Mesendoderm (in vitro differentiated cells): ENCODE measurements at regions not wholly inside any gene's neighbourhood (a gene's known extent, or its start where the extent isn't known, plus 50 kb on each side); places are given as distances from the start of the nearest gene placed in this dataset.

ENCODE experiments used
- DNase-seq: peaks from one replicate; pipeline ENCODE4 v3.0.0; 2013
- H2AK5ac ChIP-seq: 2 replicates; pipeline ENCODE4 v1.6.1; 2013; ENCODE audit warnings: low read length, inconsistent platforms
- H2BK120ac ChIP-seq: 2 replicates; pipeline ENCODE4 v1.6.1; 2013; ENCODE audit warnings: low read depth, mild to moderate bottlenecking, low read length, moderate library complexity, mixed read lengths
- H2BK15ac ChIP-seq: replicated peaks from 2 replicates; pipeline ENCODE4 v1.6.1; 2013; ENCODE audit warnings: low read depth, mild to moderate bottlenecking, moderate library complexity
- H2BK5ac ChIP-seq: 2 replicates; pipeline ENCODE4 v1.6.1; 2013; ENCODE audit warnings: low read length, inconsistent platforms
- H3K18ac ChIP-seq: 2 replicates; pipeline ENCODE4 v1.6.1; 2013; ENCODE audit warnings: mild to moderate bottlenecking, low read length, mixed read lengths
- H3K23ac ChIP-seq: one replicate; pipeline ENCODE4 v1.6.1; 2013; ENCODE audit warnings: low read length
- H3K27ac ChIP-seq: 2 replicates; pipeline ENCODE4 v1.5.1; 2013; ENCODE audit warnings: low read depth, mild to moderate bottlenecking, inconsistent platforms, low read length, moderate library complexity
- H3K27me3 ChIP-seq: 2 replicates; pipeline ENCODE4 v1.6.1; 2013; ENCODE audit warnings: low read length, control low read depth, mild to moderate bottlenecking, inconsistent platforms; ENCODE audit not compliant: insufficient read depth, poor library complexity
- H3K36me3 ChIP-seq: 2 replicates; pipeline ENCODE4 v1.6.1; 2013; ENCODE audit warnings: low read length, inconsistent platforms; ENCODE audit not compliant: control insufficient read depth, insufficient read depth
- H3K4ac ChIP-seq: one replicate; pipeline ENCODE4 v1.6.1; 2013; ENCODE audit warnings: low read depth, mild to moderate bottlenecking, low read length, moderate library complexity
- H3K4me1 ChIP-seq: 2 replicates; pipeline ENCODE4 v1.6.1; 2013; ENCODE audit warnings: low read depth, low read length, inconsistent platforms; ENCODE audit not compliant: control insufficient read depth
- H3K4me2 ChIP-seq: 2 replicates; pipeline ENCODE4 v1.6.1; 2013; ENCODE audit warnings: low read length
- H3K4me3 ChIP-seq: 2 replicates; pipeline ENCODE4 v1.5.1; 2013; ENCODE audit warnings: mild to moderate bottlenecking, low read length
- H3K56ac ChIP-seq: one replicate; pipeline ENCODE4 v1.6.1; 2013; ENCODE audit warnings: low read length
- H3K79me1 ChIP-seq: 2 replicates; pipeline ENCODE4 v1.6.1; 2013; ENCODE audit warnings: low read length, inconsistent platforms
- H3K79me2 ChIP-seq: 2 replicates; pipeline ENCODE4 v1.6.1; 2013; ENCODE audit warnings: mild to moderate bottlenecking, low read length; ENCODE audit not compliant: control insufficient read depth, insufficient read depth
- H3K9ac ChIP-seq: 2 replicates; pipeline ENCODE4 v1.6.1; 2013; ENCODE audit warnings: low read length, inconsistent platforms
- H4K5ac ChIP-seq: one replicate; pipeline ENCODE4 v1.6.1; 2013; ENCODE audit warnings: low read length
- H4K8ac ChIP-seq: one replicate; pipeline ENCODE4 v1.6.1; 2013; ENCODE audit warnings: low read depth, mild to moderate bottlenecking, control low read depth, low read length, moderate library complexity
- WGBS: extraction: QIAGEN DNeasy Blood & Tissue Kit; methylation state at CpG from one replicate; pipeline ENCODE4 v1.1.7; 2013; ENCODE audit warnings: low lambda C conversion rate, missing lambda C conversion rate; ENCODE audit not compliant: insufficient coverage; ENCODE audit errors: extremely low coverage; 5-methylcytosine and 5-hydroxymethylcytosine counted together

GRCh38 chr2:145652571-145653545 lies 1132.9 kb upstream of the ZEB2 start:
- Histone ChIP-seq H2BK120ac (no peak overlapping the region), H2AK5ac (no peak overlapping the region), H3K18ac (no peak overlapping the region), H2BK15ac (no peak overlapping the region), H3K79me2 (no peaks in the 10 kb centered on the region), H4K5ac (no peak overlapping the region), H3K27me3 (no peaks in the 10 kb centered on the region), H2BK5ac (no peak overlapping the region), H3K23ac (no peak overlapping the region), H4K8ac (no peak overlapping the region), H3K56ac (no peak overlapping the region), H3K4me3 (no peak overlapping the region), H3K9ac (no peak overlapping the region), H3K4me2 (no peak overlapping the region), H3K79me1 (no peaks in the 10 kb centered on the region), H3K36me3 (no peaks in the 10 kb centered on the region), H3K27ac (no peak overlapping the region), H3K4ac (no peak overlapping the region), H3K4me1 (no peaks in the 10 kb centered on the region)
- no CpG with 5 or more reads among the region's 7 CpGs for WGBS
- DNase-seq = peak; percentile 22

- Histone ChIP-seq H4K5ac (no peak overlapping the region), H3K79me2 (no peaks in the 10 kb centered on the region), H2BK15ac (no peak overlapping the region), H3K36me3 (no peaks in the 10 kb centered on the region), H2BK120ac (no peak overlapping the region), H3K9ac (no peak overlapping the region), H3K23ac (no peak overlapping the region), H3K4ac (no peak overlapping the region), H3K4me2 (no peak overlapping the region), H2AK5ac (no peak overlapping the region), H3K4me1 (no peaks in the 10 kb centered on the region), H4K8ac (no peak overlapping the region), H3K56ac (no peak overlapping the region), H3K18ac (no peak overlapping the region), H3K79me1 (no peaks in the 10 kb centered on the region), H3K27me3 (no peaks in the 10 kb centered on the region), H2BK5ac (no peak overlapping the region), H3K27ac (no peak overlapping the region), H3K4me3 (no peak overlapping the region)
- WGBS = no CpG with 5 or more reads among the region's 2 CpGs
- DNase-seq = no peak
Measured at GRCh38 chr2:145652036-145652435, 1132.1 kb upstream of the ZEB2 start.

DNA sequence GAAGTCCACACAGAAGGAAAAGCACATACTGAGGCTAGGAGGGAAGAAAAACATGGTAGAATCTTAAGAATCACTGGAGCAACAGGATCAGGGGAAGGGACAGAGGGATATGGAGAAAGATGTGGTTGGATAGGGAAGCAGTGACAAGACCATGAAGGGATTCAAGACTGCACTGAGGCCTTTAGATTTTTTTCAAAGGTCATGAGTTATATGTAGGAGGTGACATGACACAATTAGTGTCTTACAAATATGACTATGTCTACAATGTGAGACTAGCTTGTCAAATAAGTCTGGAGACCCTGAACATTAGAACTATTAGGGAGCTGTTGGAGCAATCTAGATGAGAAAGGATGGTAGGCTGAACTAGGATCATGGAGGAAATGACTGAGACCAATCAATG lies 1130.3 kb upstream of the ZEB2 start:
- Histone ChIP-seq H2AK5ac (no peak overlapping the region), H4K5ac (no peak overlapping the region), H2BK15ac (no peak overlapping the region), H3K18ac (no peak overlapping the region), H3K23ac (no peak overlapping the region), H3K9ac (no peak overlapping the region), H3K27me3 (no peaks in the 10 kb centered on the region), H3K36me3 (no peaks in the 10 kb centered on the region), H3K4ac (no peak overlapping the region), H3K27ac (no peak overlapping the region), H3K79me2 (no peaks in the 10 kb centered on the region), H3K4me1 (no peaks in the 10 kb centered on the region), H3K56ac (no peak overlapping the region), H2BK5ac (no peak overlapping the region), H4K8ac (no peak overlapping the region), H3K79me1 (no peaks in the 10 kb centered on the region), H3K4me3 (no peak overlapping the region), H3K4me2 (no peak overlapping the region), H2BK120ac (no peak overlapping the region)
- no peak for DNase-seq

- no peaks in the 10 kb centered on the region for H3K79me1 ChIP-seq
- H3K79me2 ChIP-seq = no peaks in the 10 kb centered on the region
- no peak overlapping the region for H2BK5ac ChIP-seq
- no peak overlapping the region for H3K4me2 ChIP-seq
- no peak overlapping the region for H2BK15ac ChIP-seq
- no peaks in the 10 kb centered on the region for H3K27me3 ChIP-seq
- no peak overlapping the region for H3K18ac ChIP-seq
- WGBS = no CpG with 5 or more reads among the region's 4 CpGs
- no peak overlapping the region for H3K4me3 ChIP-seq
- H4K8ac ChIP-seq = no peak overlapping the region
- H3K56ac ChIP-seq = no peak overlapping the region
- no peak for DNase-seq
- H2BK120ac ChIP-seq = no peak overlapping the region
- H2AK5ac ChIP-seq = no peak overlapping the region
- no peak overlapping the region for H4K5ac ChIP-seq
- no peaks in the 10 kb centered on the region for H3K4me1 ChIP-seq
- no peaks in the 10 kb centered on the region for H3K36me3 ChIP-seq
- H3K4ac ChIP-seq = no peak overlapping the region
- H3K23ac ChIP-seq = no peak overlapping the region
- H3K27ac ChIP-seq = no peak overlapping the region
- H3K9ac ChIP-seq = no peak overlapping the region
Measured at GRCh38 chr2:145649061-145649460, 1129.1 kb upstream of the ZEB2 start.

DNA sequence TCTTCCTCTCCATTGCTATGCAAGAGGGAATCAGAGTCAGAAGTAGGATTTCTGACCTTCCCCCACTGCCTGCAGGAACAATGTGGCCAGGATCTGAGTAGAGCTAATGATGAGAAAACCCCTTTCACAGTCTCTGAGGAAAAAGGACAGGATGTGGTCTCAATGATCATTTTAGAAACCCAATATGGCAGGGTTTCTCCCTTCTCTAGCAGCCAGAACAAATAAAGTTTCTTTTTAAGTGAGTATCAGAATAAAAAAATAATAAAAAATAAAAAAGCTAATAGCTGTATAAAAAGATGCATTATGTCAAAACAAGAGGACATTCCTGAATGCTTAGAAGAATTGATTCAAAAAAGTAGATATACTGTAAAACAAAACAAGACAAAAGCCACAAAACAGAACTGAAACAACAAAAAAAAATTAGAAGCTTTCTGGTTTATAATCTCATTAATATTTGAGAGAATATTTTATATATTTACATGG lies 1124.9 kb upstream of the ZEB2 start:
- no peak overlapping the region for H3K4me2 ChIP-seq
- no peaks in the 10 kb centered on the region for H3K79me1 ChIP-seq
- no peaks in the 10 kb centered on the region for H3K4me1 ChIP-seq
- no peaks in the 10 kb centered on the region for H3K27me3 ChIP-seq
- no peak overlapping the region for H3K9ac ChIP-seq
- H2BK5ac ChIP-seq = no peak overlapping the region
- no peak overlapping the region for H3K27ac ChIP-seq
- H2BK120ac ChIP-seq = no peak overlapping the region
- H3K4ac ChIP-seq = no peak overlapping the region
- no peak overlapping the region for H2AK5ac ChIP-seq
- H3K56ac ChIP-seq = no peak overlapping the region
- H3K36me3 ChIP-seq = no peaks in the 10 kb centered on the region
- no peak overlapping the region for H3K23ac ChIP-seq
- no peak overlapping the region for H4K8ac ChIP-seq
- H2BK15ac ChIP-seq = no peak overlapping the region
- H3K79me2 ChIP-seq = no peaks in the 10 kb centered on the region
- no peak overlapping the region for H3K18ac ChIP-seq
- no peak overlapping the region for H4K5ac ChIP-seq
- H3K4me3 ChIP-seq = no peak overlapping the region
- DNase-seq = peak; percentile 26

GRCh38 chr2:145638675-145639074 lies 1118.8 kb upstream of the ZEB2 start:
- Histone ChIP-seq H4K5ac (no peak overlapping the region), H3K79me2 (no peaks in the 10 kb centered on the region), H3K4me3 (no peak overlapping the region), H3K79me1 (no peaks in the 10 kb centered on the region), H2BK5ac (no peak overlapping the region), H3K36me3 (no peaks in the 10 kb centered on the region), H2AK5ac (no peak overlapping the region), H3K9ac (no peak overlapping the region), H3K27ac (no peak overlapping the region), H3K56ac (no peak overlapping the region), H3K27me3 (no peaks in the 10 kb centered on the region), H2BK120ac (no peak overlapping the region), H3K23ac (no peak overlapping the region), H2BK15ac (no peak overlapping the region), H3K4me1 (no peaks in the 10 kb centered on the region), H3K18ac (no peak overlapping the region), H3K4ac (no peak overlapping the region), H4K8ac (no peak overlapping the region), H3K4me2 (no peak overlapping the region)
- WGBS = 100% methylated on average over 1 of the region's 2 CpGs
- peak; percentile 9 for DNase-seq
